Right atrium auricular region (tissue), 2 donors: ENCODE measurements at regions not wholly inside any gene's neighbourhood (a gene's known extent, or its start where the extent isn't known, plus 50 kb on each side); places are given as distances from the start of the nearest gene placed in this dataset.

ENCODE experiments used
- DNase-seq: peaks from one replicate; pipeline ENCODE4 v3.0.0-alpha.2; 2019; ENCODE audit warnings: low spot score
- H3K27ac ChIP-seq, 2 donors: fragments of 200-600 bp; sonication (generic); 1 replicate in 1 of 2; 2 replicates in 1 of 2; pipeline ENCODE4 v1.5.1; 2016 to 2019
- H3K27me3 ChIP-seq, 2 donors: fragments of 200-600 bp; sonication (generic); one replicate each; pipeline versions ENCODE4 v1.5.1 to v1.6.0; 2017 to 2019
- H3K36me3 ChIP-seq: fragments of 200-600 bp; sonication (generic); one replicate; pipeline ENCODE4 v1.5.1; 2016
- H3K4me1 ChIP-seq, 2 donors: fragments of 200-600 bp; sonication (generic); one replicate each; pipeline versions ENCODE4 v1.5.1 to v1.6.0; 2017 to 2019
- H3K4me3 ChIP-seq, 2 donors: fragments of 200-600 bp; sonication (generic); 1 replicate in 1 of 2; 2 replicates in 1 of 2; pipeline ENCODE4 v1.5.1; 2017 to 2019; ENCODE audit warnings: mild to moderate bottlenecking in 1 of 2, moderate library complexity in 1 of 2
- H3K9me3 ChIP-seq, 2 donors: fragments of 200-600 bp; sonication (generic); one replicate each; pipeline ENCODE4 v1.5.1; 2019
- TF ChIP-seq, protein P1 (sequence below), 2 donors: fragments of 200-600 bp; sonication (generic); IDR thresholded peaks; one replicate each; pipeline ENCODE4 v1.5.1; 2019; ENCODE audit warnings: antibody characterized with exemption in 2 of 2

DNA sequence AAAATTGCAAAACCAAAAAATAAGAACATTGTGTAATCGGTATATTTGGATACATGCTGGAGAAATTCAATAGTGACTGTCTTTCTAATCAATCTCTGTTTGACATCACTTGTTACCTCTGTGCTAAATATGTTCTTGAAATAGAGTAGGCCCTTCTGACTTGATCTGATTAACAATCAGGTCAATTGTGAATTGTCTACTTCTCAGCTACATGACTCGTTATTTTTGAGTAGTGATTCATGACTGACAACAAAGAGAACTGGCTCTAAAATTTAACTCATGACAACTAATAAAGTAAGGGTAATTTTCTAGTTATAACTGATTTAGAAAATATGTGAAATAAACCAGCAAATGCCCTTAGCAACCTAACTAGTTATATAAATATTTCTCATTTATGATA, 312.1 kb downstream of the TMX3 start:
- Histone ChIP-seq H3K9me3 (peaks cover 0 to 11% of the 10 kb centered on the region in 2 donors), H3K4me3 (no peak overlapping the region), H3K4me1 (no peaks in the 10 kb centered on the region), H3K36me3 (no peaks in the 10 kb centered on the region), H3K27ac (no peak overlapping the region), H3K27me3 (no peaks in the 10 kb centered on the region)
- TF ChIP-seq, protein P1, sequence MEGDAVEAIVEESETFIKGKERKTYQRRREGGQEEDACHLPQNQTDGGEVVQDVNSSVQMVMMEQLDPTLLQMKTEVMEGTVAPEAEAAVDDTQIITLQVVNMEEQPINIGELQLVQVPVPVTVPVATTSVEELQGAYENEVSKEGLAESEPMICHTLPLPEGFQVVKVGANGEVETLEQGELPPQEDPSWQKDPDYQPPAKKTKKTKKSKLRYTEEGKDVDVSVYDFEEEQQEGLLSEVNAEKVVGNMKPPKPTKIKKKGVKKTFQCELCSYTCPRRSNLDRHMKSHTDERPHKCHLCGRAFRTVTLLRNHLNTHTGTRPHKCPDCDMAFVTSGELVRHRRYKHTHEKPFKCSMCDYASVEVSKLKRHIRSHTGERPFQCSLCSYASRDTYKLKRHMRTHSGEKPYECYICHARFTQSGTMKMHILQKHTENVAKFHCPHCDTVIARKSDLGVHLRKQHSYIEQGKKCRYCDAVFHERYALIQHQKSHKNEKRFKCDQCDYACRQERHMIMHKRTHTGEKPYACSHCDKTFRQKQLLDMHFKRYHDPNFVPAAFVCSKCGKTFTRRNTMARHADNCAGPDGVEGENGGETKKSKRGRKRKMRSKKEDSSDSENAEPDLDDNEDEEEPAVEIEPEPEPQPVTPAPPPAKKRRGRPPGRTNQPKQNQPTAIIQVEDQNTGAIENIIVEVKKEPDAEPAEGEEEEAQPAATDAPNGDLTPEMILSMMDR (IDR thresholded peaks at IDR 0.05), result no peak
- no peak for DNase-seq

DNA sequence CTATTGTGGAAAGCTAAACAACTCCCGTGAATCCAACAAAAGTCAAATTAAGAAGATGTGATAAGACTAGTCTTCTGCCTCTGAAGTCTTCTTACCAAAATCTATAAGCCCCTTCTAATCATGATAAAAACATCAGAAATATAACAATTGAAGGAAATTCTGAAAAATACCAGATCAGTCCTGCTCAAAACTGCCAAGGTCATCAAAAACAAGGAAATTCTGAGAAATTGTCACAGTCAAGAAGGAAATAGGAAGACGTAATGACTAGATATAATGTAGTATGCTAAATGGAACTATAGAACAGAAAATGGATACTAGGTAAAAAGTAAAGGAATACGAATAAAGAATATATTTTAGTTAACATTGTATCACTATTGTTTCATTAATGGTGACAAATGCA, 314.0 kb downstream of the TMX3 start:
- Histone ChIP-seq H3K9me3 (peaks cover 0 to 11% of the 10 kb centered on the region in 2 donors), H3K27me3 (no peaks in the 10 kb centered on the region), H3K36me3 (no peaks in the 10 kb centered on the region), H3K4me3 (no peak overlapping the region), H3K27ac (no peak overlapping the region), H3K4me1 (no peaks in the 10 kb centered on the region)
- DNase-seq, result no peak
- TF ChIP-seq, protein P1 (IDR thresholded peaks at IDR 0.05), result no peak

DNA sequence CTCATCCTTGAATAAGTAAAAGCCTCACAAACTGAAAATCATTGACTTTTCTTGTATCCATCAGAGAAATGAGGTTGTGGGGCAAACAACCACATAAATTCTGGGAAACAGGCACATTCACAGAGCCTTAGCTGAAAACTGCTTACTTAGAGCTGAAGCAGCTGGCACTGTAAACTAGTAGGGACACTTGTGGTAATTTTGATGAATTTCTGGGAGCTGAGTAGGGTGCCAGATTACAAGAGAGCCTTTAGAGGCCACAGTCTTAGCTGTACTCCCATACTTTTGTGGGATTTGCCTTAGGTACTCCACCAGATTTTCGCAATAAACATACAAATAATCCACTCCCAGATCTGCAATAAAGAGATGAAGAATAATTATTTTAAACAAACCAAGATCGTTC, 315.2 kb downstream of the TMX3 start:
- H3K27me3 ChIP-seq, result no peaks in the 10 kb centered on the region
- no peaks in the 10 kb centered on the region for H3K4me1 ChIP-seq
- H3K36me3 ChIP-seq, result no peaks in the 10 kb centered on the region
- H3K9me3 ChIP-seq, result peaks cover 0 to 11% of the 10 kb centered on the region in 2 donors
- TF ChIP-seq, protein P1 (IDR thresholded peaks at IDR 0.05), result no peak
- DNase-seq, result no peak
- no peak overlapping the region for H3K27ac ChIP-seq
- H3K4me3 ChIP-seq, result no peak overlapping the region

DNA sequence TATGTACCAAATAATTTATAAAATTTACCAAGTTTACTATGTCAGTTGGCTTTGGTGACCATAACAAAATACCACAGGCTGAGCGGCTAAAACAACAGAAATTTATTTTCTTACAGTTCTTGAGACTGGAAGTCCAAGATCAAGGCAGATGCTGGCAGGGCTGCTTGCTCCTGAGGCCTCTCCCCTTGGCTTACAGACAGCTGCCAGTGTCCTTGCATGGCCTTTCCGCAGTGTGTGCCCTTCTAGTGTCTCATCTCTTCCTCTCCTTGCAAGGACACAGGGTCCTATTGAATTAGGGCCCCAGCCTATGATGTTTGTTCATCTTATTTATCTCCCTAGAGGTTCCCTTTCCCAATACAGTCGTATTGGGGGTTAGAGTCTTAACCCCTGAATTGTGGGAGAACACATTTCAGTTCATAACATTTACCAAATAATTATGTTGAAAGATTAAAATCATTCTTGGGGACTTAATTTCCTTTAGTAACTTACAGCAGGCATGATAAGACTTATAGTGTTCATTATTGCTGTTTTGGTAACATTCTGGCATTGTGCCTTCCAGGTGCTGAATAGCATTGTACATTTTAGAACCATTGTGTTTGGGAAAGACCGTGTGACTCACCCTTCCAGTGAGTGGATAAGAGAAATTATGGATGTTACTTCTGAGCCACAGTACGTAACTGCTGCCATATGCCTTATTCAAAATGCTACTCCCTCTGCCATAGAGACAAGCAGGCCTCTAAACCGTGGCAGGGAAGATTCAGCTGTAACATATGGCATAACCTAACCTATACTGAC, 317.5 kb downstream of the TMX3 start:
- no peaks in the 10 kb centered on the region for H3K36me3 ChIP-seq
- H3K27me3 ChIP-seq, result no peaks in the 10 kb centered on the region
- no peak for DNase-seq
- H3K4me1 ChIP-seq, result no peaks in the 10 kb centered on the region
- no peak overlapping the region for H3K27ac ChIP-seq
- no peak overlapping the region for H3K4me3 ChIP-seq
- TF ChIP-seq, protein P1 (IDR thresholded peaks at IDR 0.05), result no peak
- H3K9me3 ChIP-seq, result no peaks in the 10 kb centered on the region

DNA sequence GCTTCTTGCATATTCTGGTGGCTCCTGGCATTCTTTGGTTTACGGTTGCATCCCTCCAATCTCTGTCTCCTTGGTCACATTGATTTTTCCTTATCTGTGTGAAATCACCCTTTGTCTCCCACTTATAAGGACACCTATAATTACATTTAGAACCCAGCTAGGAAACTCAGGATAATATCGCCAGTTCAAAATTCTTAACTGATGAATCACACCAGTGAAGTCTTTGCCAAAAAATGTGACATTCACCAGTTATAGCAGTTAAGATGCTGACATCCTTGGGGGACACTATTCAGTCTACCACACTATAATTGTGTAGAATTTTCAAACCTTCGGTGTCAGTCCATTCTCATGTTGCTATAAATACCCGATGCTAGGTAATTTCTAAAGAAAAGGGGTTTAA, 320.2 kb downstream of the TMX3 start:
- Histone ChIP-seq H3K4me3 (no peak overlapping the region), H3K9me3 (no peaks in the 10 kb centered on the region), H3K36me3 (no peaks in the 10 kb centered on the region), H3K27me3 (no peaks in the 10 kb centered on the region), H3K27ac (no peak overlapping the region), H3K4me1 (no peaks in the 10 kb centered on the region)
- TF ChIP-seq, protein P1 (IDR thresholded peaks at IDR 0.05), result no peak
- DNase-seq, result no peak

DNA sequence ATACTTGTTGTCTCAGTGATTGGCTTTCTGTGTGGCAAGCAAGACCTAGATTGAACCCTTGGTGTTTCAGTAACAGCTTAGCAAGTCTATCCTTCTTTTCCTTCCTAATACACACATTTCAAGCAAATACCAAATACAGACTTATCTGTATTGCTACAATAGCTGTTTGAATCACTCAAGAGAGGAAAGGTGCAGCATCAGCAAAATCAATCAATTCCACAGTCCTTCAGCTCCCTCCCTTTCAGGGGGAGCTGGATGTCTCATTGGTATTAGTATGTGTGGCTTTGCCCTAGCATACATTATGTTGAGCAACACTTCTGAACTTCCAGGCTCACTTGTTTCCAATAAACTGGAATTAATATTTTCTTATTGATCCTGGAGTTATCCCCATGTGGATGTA, 323.1 kb downstream of the TMX3 start:
- Histone ChIP-seq H3K27me3 (no peaks in the 10 kb centered on the region), H3K27ac (no peak overlapping the region), H3K4me3 (no peak overlapping the region), H3K36me3 (no peaks in the 10 kb centered on the region), H3K4me1 (no peaks in the 10 kb centered on the region), H3K9me3 (no peaks in the 10 kb centered on the region)
- TF ChIP-seq, protein P1 (IDR thresholded peaks at IDR 0.05), result no peak
- no peak for DNase-seq
